WERI-Rb-1 (cell line): ENCODE measurements at regions not wholly inside any gene's neighbourhood (a gene's known extent, or its start where the extent isn't known, plus 50 kb on each side); places are given as distances from the start of the nearest gene placed in this dataset.

Experiments
- DNase-seq: peaks from one replicate; pipeline ENCODE4 v3.0.0-alpha.2; 2020
- H3K27ac ChIP-seq: fragments of 250-450 bp; sonication (Bioruptor Pico); 2 replicates; pipeline ENCODE4 v1.5.1; 2020; ENCODE audit warnings: mild to moderate bottlenecking, moderate library complexity
- H3K27me3 ChIP-seq: fragments of 250-450 bp; sonication (Bioruptor Pico); 2 replicates; pipeline ENCODE4 v1.5.1; 2021; ENCODE audit warnings: mild to moderate bottlenecking, low read depth, moderate library complexity; ENCODE audit not compliant: insufficient read depth, severe bottlenecking
- H3K36me3 ChIP-seq: fragments of 250-450 bp; sonication (Bioruptor Pico); 2 replicates; pipeline ENCODE4 v1.5.1; 2020; ENCODE audit warnings: mild to moderate bottlenecking, moderate library complexity
- H3K4me3 ChIP-seq: 2 replicates; pipeline ENCODE4 v1.5.1; 2011; ENCODE audit warnings: low read depth, mild to moderate bottlenecking, control low read depth, low read length
- H3K9me3 ChIP-seq: fragments of 250-450 bp; sonication (Bioruptor Pico); 2 replicates; pipeline ENCODE4 v1.5.1; 2021; ENCODE audit warnings: mild to moderate bottlenecking, moderate library complexity; ENCODE audit not compliant: severe bottlenecking
- TF ChIP-seq, protein P1 (sequence below): IDR thresholded peaks from 2 replicates; pipeline ENCODE4 v1.5.1; 2011; ENCODE audit warnings: low read depth, mild to moderate bottlenecking, control low read depth, inconsistent platforms, low read length

DNA sequence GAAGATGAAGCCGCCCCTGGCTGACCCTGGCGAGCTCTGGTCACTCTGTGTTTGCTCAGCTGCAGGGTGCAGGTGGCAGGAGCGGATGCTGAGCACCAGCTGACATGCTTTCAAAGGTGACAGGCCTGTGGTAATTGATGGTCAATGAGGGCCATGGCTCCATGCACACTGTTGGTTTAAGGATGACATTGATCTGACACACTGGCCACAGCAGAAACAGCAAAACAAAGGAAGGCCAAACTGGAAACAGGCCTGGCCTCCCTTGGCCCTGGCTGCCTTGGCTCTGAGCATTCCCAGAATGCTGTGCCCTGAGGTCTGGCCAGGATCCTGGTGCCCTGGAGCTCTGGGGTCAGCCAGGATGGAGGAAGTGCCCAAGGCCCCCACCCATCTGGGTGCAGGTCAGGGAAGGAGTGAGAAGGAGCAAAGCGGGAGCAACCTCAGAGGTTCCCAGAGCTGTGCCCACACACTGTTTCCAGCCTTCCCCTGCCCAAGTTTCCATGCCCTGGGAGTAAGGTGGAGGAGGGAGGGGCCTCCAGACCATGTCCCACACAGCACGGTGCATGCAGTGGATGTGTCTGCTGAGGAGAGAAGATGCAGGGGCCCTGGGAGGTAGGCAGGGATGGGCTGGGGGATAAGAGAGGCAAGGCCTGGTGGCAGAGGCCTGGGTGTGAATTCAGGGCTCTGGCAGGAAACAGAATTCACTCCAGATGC is 302.2 kb downstream of the RPS24 start:
- TF ChIP-seq, protein P1, sequence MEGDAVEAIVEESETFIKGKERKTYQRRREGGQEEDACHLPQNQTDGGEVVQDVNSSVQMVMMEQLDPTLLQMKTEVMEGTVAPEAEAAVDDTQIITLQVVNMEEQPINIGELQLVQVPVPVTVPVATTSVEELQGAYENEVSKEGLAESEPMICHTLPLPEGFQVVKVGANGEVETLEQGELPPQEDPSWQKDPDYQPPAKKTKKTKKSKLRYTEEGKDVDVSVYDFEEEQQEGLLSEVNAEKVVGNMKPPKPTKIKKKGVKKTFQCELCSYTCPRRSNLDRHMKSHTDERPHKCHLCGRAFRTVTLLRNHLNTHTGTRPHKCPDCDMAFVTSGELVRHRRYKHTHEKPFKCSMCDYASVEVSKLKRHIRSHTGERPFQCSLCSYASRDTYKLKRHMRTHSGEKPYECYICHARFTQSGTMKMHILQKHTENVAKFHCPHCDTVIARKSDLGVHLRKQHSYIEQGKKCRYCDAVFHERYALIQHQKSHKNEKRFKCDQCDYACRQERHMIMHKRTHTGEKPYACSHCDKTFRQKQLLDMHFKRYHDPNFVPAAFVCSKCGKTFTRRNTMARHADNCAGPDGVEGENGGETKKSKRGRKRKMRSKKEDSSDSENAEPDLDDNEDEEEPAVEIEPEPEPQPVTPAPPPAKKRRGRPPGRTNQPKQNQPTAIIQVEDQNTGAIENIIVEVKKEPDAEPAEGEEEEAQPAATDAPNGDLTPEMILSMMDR, result no peak
- no peak for DNase-seq
- Histone ChIP-seq H3K4me3 (no peak overlapping the region), H3K36me3 (no peaks in the 10 kb centered on the region), H3K9me3 (peaks cover 4% of the 10 kb centered on the region), H3K27me3 (no peaks in the 10 kb centered on the region), H3K27ac (no peak overlapping the region)

DNA sequence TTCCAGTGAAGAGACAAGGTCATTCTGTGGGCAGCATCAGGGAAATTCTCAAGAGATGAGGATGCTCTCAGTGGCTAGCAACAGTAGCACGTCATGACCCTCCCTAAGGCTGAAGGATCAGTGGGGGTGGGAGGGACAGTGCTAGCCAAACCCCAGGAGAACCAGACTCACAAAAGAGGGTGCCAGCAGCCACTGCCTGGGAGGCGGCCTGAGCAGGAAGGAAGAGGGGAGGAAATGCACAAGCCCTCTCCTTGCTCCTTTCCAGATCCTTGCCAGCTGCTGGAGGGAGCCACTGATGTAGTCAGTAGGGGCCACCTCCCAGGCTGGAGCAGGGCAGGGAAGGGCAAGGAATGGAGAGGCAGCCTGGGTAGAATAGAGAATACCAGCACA is 302.7 kb downstream of the RPS24 start:
- Histone ChIP-seq H3K27ac (no peak overlapping the region), H3K27me3 (no peaks in the 10 kb centered on the region), H3K9me3 (peaks cover 4% of the 10 kb centered on the region), H3K4me3 (no peak overlapping the region), H3K36me3 (no peaks in the 10 kb centered on the region)
- no peak for DNase-seq
- TF ChIP-seq, protein P1, result no peak

DNA sequence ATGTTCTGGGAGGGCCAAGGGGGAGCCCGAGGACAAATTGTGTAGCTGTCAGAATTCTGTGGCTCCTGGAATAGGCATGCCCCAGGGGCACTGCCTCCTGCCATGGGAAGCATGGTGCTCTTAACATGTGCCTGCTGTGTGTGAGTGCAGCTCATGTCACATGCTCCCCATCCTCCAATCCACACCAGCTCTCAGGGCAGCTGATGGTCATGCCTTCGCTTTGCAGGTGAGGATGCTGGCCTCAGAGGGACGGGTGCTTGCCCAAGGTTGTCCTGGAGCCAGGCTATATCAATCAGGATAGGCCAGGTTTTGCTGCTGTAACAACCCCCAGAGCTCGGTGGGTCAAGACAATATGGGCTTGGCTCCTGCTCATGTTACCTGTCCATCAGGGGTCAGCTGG is 303.4 kb downstream of the RPS24 start:
- no peak overlapping the region for H3K27ac ChIP-seq
- TF ChIP-seq, protein P1, result no peak
- H3K9me3 ChIP-seq, result peaks cover 4% of the 10 kb centered on the region
- no peaks in the 10 kb centered on the region for H3K36me3 ChIP-seq
- H3K4me3 ChIP-seq, result no peak overlapping the region
- H3K27me3 ChIP-seq, result no peaks in the 10 kb centered on the region
- DNase-seq, result no peak

DNA sequence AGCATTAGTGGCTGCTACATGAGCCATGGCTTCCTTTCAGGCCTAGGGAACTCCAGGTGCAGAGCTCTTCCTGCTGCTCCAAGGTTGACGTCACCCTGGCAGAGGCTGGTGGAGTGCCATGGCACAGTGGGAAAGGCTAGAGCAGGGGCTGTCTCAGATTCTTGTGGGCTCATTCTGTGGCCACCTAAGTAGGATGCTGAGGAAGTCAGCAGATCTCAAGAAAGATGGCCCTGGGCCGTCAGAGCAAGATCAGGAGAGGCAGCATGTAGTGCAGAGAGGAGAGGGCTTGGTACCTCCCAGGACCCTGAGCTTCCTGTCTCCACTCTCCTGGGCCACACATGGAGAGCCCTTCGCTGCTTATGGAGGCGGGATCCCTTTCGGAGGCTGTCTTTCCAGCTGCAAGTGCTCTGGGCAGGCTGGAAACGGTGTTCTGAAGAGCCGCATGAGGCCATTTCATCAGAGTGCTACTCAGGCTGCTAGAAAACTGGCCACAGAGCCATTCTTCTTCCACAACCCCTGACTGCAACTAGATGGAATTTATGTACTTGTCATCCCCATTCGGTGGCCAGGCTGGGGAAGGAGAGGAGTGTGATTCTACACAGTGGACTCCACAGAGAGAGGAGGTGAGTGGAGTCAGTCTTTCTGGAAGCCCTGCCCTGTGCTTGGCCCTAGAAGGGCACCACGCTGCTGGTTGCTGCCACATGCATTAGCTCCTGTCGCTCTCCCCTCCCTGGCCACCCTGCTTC is 304.2 kb downstream of the RPS24 start:
- TF ChIP-seq, protein P1, result no peak
- Histone ChIP-seq H3K27me3 (no peaks in the 10 kb centered on the region), H3K9me3 (peaks cover 4% of the 10 kb centered on the region), H3K4me3 (no peak overlapping the region), H3K27ac (no peak overlapping the region), H3K36me3 (no peaks in the 10 kb centered on the region)
- DNase-seq, result no peak

DNA sequence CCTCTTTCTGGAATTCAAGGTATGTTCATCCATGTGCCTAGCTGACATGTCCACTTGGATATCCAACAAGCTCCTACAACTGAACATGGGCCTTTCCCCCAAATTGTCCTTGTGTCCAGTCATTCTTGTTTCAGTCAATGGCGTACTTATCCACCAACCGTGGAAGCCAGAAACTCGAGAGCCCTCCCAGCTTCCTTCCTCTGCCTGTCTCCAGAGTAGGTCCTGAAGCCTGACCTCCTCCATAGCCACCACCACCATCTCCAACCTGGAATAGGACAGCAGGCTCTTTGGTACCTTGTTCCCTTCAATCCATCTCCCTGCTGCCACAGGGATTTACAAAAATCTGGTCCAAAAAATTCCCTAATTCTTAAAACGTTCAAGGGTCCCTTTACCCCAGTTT is 305.1 kb downstream of the RPS24 start:
- Histone ChIP-seq H3K9me3 (peaks cover 4% of the 10 kb centered on the region), H3K4me3 (no peak overlapping the region), H3K27me3 (no peaks in the 10 kb centered on the region), H3K36me3 (no peaks in the 10 kb centered on the region), H3K27ac (no peak overlapping the region)
- TF ChIP-seq, protein P1, result no peak
- DNase-seq, result no peak
